ENCODE measurements at regions not wholly inside any gene's neighbourhood (a gene's known extent, or its start where the extent isn't known, plus 50 kb on each side); places are given as distances from the start of the nearest gene placed in this dataset.
"Not testable (repeated sequence)": the region's sequence is repeated elsewhere in the genome, so short reads cannot be mapped to it uniquely, and the experiment has no call there.

- Histone ChIP-seq H3K4me3 (no peak overlapping the region), H3K27ac (no peak overlapping the region), H3K27me3 (replicated peaks; ENCODE audit: insufficient read depth) (no peaks in the 10 kb centered on the region), H3K36me3 (no peaks in the 10 kb centered on the region), H3K4me1 (replicated peaks) (no peaks in the 10 kb centered on the region), H3K9me3 (no peaks in the 10 kb centered on the region)
- intact Hi-C loops (cut with DNase I), result no loop called here
- no peak for TF ChIP-seq POLR2A (IDR thresholded peaks at IDR 0.05)
- TF ChIP-seq, protein P1, sequence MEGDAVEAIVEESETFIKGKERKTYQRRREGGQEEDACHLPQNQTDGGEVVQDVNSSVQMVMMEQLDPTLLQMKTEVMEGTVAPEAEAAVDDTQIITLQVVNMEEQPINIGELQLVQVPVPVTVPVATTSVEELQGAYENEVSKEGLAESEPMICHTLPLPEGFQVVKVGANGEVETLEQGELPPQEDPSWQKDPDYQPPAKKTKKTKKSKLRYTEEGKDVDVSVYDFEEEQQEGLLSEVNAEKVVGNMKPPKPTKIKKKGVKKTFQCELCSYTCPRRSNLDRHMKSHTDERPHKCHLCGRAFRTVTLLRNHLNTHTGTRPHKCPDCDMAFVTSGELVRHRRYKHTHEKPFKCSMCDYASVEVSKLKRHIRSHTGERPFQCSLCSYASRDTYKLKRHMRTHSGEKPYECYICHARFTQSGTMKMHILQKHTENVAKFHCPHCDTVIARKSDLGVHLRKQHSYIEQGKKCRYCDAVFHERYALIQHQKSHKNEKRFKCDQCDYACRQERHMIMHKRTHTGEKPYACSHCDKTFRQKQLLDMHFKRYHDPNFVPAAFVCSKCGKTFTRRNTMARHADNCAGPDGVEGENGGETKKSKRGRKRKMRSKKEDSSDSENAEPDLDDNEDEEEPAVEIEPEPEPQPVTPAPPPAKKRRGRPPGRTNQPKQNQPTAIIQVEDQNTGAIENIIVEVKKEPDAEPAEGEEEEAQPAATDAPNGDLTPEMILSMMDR (IDR thresholded peaks at IDR 0.05), result no peak
- no peak for TF ChIP-seq POLR2AphosphoS5 (IDR thresholded peaks at IDR 0.05)
- no peak for DNase-seq (ENCODE audit: low spot score)
- 79% methylated on average over 7 of the region's 7 CpGs for WGBS
Observed at GRCh38 chr2:101581675-101582299, 106.9 kb upstream of the RFX8 start.

- Histone ChIP-seq H3K4me1 (replicated peaks) (no peaks in the 10 kb centered on the region), H3K27me3 (replicated peaks; ENCODE audit: insufficient read depth) (no peaks in the 10 kb centered on the region), H3K4me3 (no peak overlapping the region), H3K27ac (no peak overlapping the region), H3K9me3 (no peaks in the 10 kb centered on the region), H3K36me3 (no peaks in the 10 kb centered on the region)
- no peak for TF ChIP-seq POLR2A (IDR thresholded peaks at IDR 0.05)
- TF ChIP-seq POLR2AphosphoS5 (IDR thresholded peaks at IDR 0.05), result no peak
- TF ChIP-seq, protein P1 (IDR thresholded peaks at IDR 0.05), result no peak
- intact Hi-C loops (cut with DNase I), result no loop called here
- DNase-seq (ENCODE audit: low spot score), result no peak
- WGBS, result 68% methylated on average over 5 of the region's 5 CpGs
Observed at GRCh38 chr2:101580528-101580927, 105.6 kb upstream of the RFX8 start.

GRCh38 chr2:101578671-101579070, 103.8 kb upstream of the RFX8 start:
- TF ChIP-seq POLR2AphosphoS5 (IDR thresholded peaks at IDR 0.05) (no peak), POLR2A (IDR thresholded peaks at IDR 0.05) (no peak)
- TF ChIP-seq, protein P1 (IDR thresholded peaks at IDR 0.05), result no peak
- DNase-seq (ENCODE audit: low spot score), result no peak
- 88% methylated on average over 1 of the region's 1 CpG for WGBS
- no peaks in the 10 kb centered on the region for H3K27me3 ChIP-seq (replicated peaks; ENCODE audit: insufficient read depth)
- H3K36me3 ChIP-seq, result no peaks in the 10 kb centered on the region
- H3K4me1 ChIP-seq (replicated peaks), result no peaks in the 10 kb centered on the region
- intact Hi-C loops (cut with DNase I), result no loop called here
- H3K9me3 ChIP-seq, result no peaks in the 10 kb centered on the region
- no peak overlapping the region for H3K27ac ChIP-seq
- no peak overlapping the region for H3K4me3 ChIP-seq

GRCh38 chr2:101578135-101578534, 103.2 kb upstream of the RFX8 start:
- intact Hi-C loops (cut with DNase I); H3K4me1 ChIP-seq (replicated peaks); H3K36me3 ChIP-seq; H3K27me3 ChIP-seq (replicated peaks; ENCODE audit: insufficient read depth); H3K4me3 ChIP-seq; DNase-seq (ENCODE audit: low spot score); H3K9me3 ChIP-seq; H3K27ac ChIP-seq: not testable (repeated sequence)
- 96% methylated on average over 4 of the region's 4 CpGs for WGBS

GRCh38 chr2:101577173-101577572, 102.3 kb upstream of the RFX8 start:
- no peak for DNase-seq (ENCODE audit: low spot score)
- Histone ChIP-seq H3K36me3 (no peaks in the 10 kb centered on the region), H3K27me3 (replicated peaks; ENCODE audit: insufficient read depth) (no peaks in the 10 kb centered on the region), H3K27ac (no peak overlapping the region), H3K9me3 (no peaks in the 10 kb centered on the region), H3K4me3 (no peak overlapping the region), H3K4me1 (replicated peaks) (no peaks in the 10 kb centered on the region)
- TF ChIP-seq, protein P1 (IDR thresholded peaks at IDR 0.05), result no peak
- TF ChIP-seq POLR2A (IDR thresholded peaks at IDR 0.05) (no peak), POLR2AphosphoS5 (IDR thresholded peaks at IDR 0.05) (no peak)
- intact Hi-C loops (cut with DNase I), result no loop called here
- WGBS, result 38% methylated on average over 2 of the region's 2 CpGs

All from prostate gland (tissue), 2 donors.